GM23338 (cell line): ENCODE measurements at regions not wholly inside any gene's neighbourhood (a gene's known extent, or its start where the extent isn't known, plus 50 kb on each side); places are given as distances from the start of the nearest gene placed in this dataset.

Experiments
- CTCF ChIP-seq, 2 experiments: fragments of 200-600 bp in 1 of 2; sonication (generic) in 1 of 2; conservative IDR thresholded peaks; 2 replicates each; pipeline versions ENCODE4 v1.5.1 to v1.6.1; 2016 to 2017; ENCODE audit warnings: antibody characterized with exemption in 2 of 2, low read depth in 2 of 2, mild to moderate bottlenecking in 2 of 2, moderate library complexity in 1 of 2
- EZH2 ChIP-seq: fragments of 200-600 bp; sonication (generic); IDR thresholded peaks from one replicate; pipeline ENCODE4 v1.8.0; 2017; ENCODE audit warnings: antibody characterized with exemption, mild to moderate bottlenecking, low read depth; ENCODE audit not compliant: unreplicated experiment
- EZH2phosphoT487 ChIP-seq: fragments of 200-600 bp; sonication (generic); IDR thresholded peaks from one replicate; pipeline ENCODE4 v1.8.1; 2018; ENCODE audit warnings: antibody characterized with exemption; ENCODE audit not compliant: unreplicated experiment
- JUNB ChIP-seq: IDR thresholded peaks from one replicate; pipeline ENCODE4 v1.6.1; 2016; ENCODE audit warnings: antibody characterized with exemption; ENCODE audit not compliant: unreplicated experiment
- POLR2AphosphoS5 ChIP-seq: IDR thresholded peaks from 2 replicates; pipeline ENCODE4 v1.6.1; 2016; ENCODE audit warnings: antibody characterized with exemption, low read depth
- REST ChIP-seq: IDR thresholded peaks from one replicate; pipeline ENCODE4 v1.6.1; 2018; ENCODE audit warnings: antibody characterized with exemption; ENCODE audit not compliant: unreplicated experiment
- STAT1 ChIP-seq: IDR thresholded peaks from one replicate; pipeline ENCODE4 v1.6.1; 2016; ENCODE audit warnings: antibody characterized with exemption; ENCODE audit not compliant: unreplicated experiment

GRCh38 chr11:109229682-109230081, 192.3 kb upstream of the C11orf87 start:
- TF ChIP-seq CTCF (conservative IDR thresholded peaks at IDR 0.05; ENCODE audit: low read depth in 2 of 2) (no peak), EZH2phosphoT487 (no peak), EZH2 (no peak), REST (no peak), JUNB (no peak), POLR2AphosphoS5 (no peak), STAT1 (no peak)
